CD14-positive monocyte (primary cell): ENCODE measurements at regions not wholly inside any gene's neighbourhood (a gene's known extent, or its start where the extent isn't known, plus 50 kb on each side); places are given as distances from the start of the nearest gene placed in this dataset.

Source experiments
- DNase-seq, 3 donors: peaks; one replicate each; pipeline ENCODE4 v3.0.0-alpha.2; 2011 to 2022
- H2AFZ ChIP-seq: 2 replicates; pipeline ENCODE4 v1.6.0; 2012; ENCODE audit warnings: mild to moderate bottlenecking, low read depth, low read length, inconsistent platforms; ENCODE audit not compliant: insufficient read depth, poor library complexity, severe bottlenecking
- H3K27ac ChIP-seq, 2 donors: 1 replicate in 1 of 2; 2 replicates in 1 of 2; pipeline ENCODE4 v1.5.1; 2012 to 2013; ENCODE audit warnings: low read length in 2 of 2, control low read depth in 1 of 2, inconsistent platforms in 1 of 2, low read depth in 1 of 2, mild to moderate bottlenecking in 1 of 2
- H3K27me3 ChIP-seq, 2 donors: one replicate each; pipeline versions ENCODE4 v1.6.0 to v1.6.1; 2011 to 2013; ENCODE audit warnings: low read length in 2 of 2; ENCODE audit not compliant: control insufficient read depth in 2 of 2, insufficient read depth in 2 of 2
- H3K36me3 ChIP-seq, 2 donors: replicated peaks in 1 of 2; 1 replicate in 1 of 2; 2 replicates in 1 of 2; pipeline versions ENCODE4 v1.5.1 to v1.6.1; 2012 to 2013; ENCODE audit warnings: low read length in 2 of 2, control low read depth in 1 of 2, inconsistent platforms in 1 of 2, mild to moderate bottlenecking in 1 of 2; ENCODE audit not compliant: insufficient read depth in 2 of 2, control insufficient read depth in 1 of 2
- H3K4me1 ChIP-seq, 2 donors: 1 replicate in 1 of 2; 2 replicates in 1 of 2; pipeline versions ENCODE4 v1.5.1 to v1.6.1; 2012 to 2013; ENCODE audit warnings: low read length in 2 of 2, control low read depth in 1 of 2, inconsistent platforms in 1 of 2, mild to moderate bottlenecking in 1 of 2, moderate library complexity in 1 of 2; ENCODE audit not compliant: insufficient read depth in 2 of 2, control insufficient read depth in 1 of 2
- H3K4me2 ChIP-seq: replicated peaks from 2 replicates; pipeline ENCODE3; 2012; ENCODE audit warnings: low read length, moderate library complexity, mild to moderate bottlenecking; ENCODE audit not compliant: poor library complexity, severe bottlenecking; ENCODE audit errors: extremely low read depth
- H3K4me3 ChIP-seq, 3 experiments: fragments of 200-600 bp in 1 of 3; sonication (generic) in 1 of 3; replicated peaks in 1 of 3; 1 replicate in 2 of 3; 2 replicates in 1 of 3; pipeline ENCODE4 v1.5.1; 2011 to 2013; ENCODE audit warnings: low read length in 3 of 3, mild to moderate bottlenecking in 3 of 3, control low read depth in 2 of 3, low read depth in 2 of 3, inconsistent platforms in 1 of 3, moderate library complexity in 1 of 3
- H3K79me2 ChIP-seq: 2 replicates; pipeline ENCODE4 v1.6.0; 2012; ENCODE audit warnings: mild to moderate bottlenecking, control low read depth, inconsistent platforms, low read length, moderate library complexity; ENCODE audit not compliant: insufficient read depth
- H3K9ac ChIP-seq: 2 replicates; pipeline ENCODE4 v1.6.0; 2017; ENCODE audit warnings: low read length, mild to moderate bottlenecking; ENCODE audit not compliant: insufficient read depth, poor library complexity, severe bottlenecking
- H3K9me3 ChIP-seq, 2 donors: replicated peaks in 1 of 2; 1 replicate in 1 of 2; 2 replicates in 1 of 2; pipeline versions ENCODE4 v1.5.1 to v1.6.1; 2012 to 2013; ENCODE audit warnings: low read length in 2 of 2, control low read depth in 1 of 2; ENCODE audit not compliant: control insufficient read depth in 1 of 2, insufficient read depth in 1 of 2
- H4K20me1 ChIP-seq: 2 replicates; pipeline ENCODE4 v1.6.0; 2012; ENCODE audit warnings: mild to moderate bottlenecking, low read length, control low read depth, moderate library complexity; ENCODE audit not compliant: insufficient read depth
- H3K27ac Mint-ChIP-seq, 7 donors: one replicate each; pipeline ENCODE4 v1.8.0; 2020; ENCODE audit warnings: mild to moderate bottlenecking in 7 of 7, mixed read lengths in 7 of 7, moderate library complexity in 6 of 7, inconsistent platforms in 2 of 7
- H3K27me3 Mint-ChIP-seq, 3 donors: one replicate each; pipeline ENCODE4 v1.8.0; 2021 to 2022; ENCODE audit warnings: low read depth in 3 of 3, mild to moderate bottlenecking in 3 of 3, mixed read lengths in 3 of 3, moderate library complexity in 3 of 3, inconsistent platforms in 1 of 3
- H3K36me3 Mint-ChIP-seq, 2 donors: one replicate each; pipeline ENCODE4 v1.8.0; 2020; ENCODE audit warnings: mixed read lengths in 2 of 2, inconsistent platforms in 1 of 2, mild to moderate bottlenecking in 1 of 2
- H3K4me1 Mint-ChIP-seq: one replicate; pipeline ENCODE4 v1.8.0; 2020; ENCODE audit warnings: mild to moderate bottlenecking, mixed read lengths
- H3K4me3 Mint-ChIP-seq, 2 donors: one replicate each; pipeline ENCODE4 v1.8.0; 2020; ENCODE audit warnings: mild to moderate bottlenecking in 2 of 2, mixed read lengths in 2 of 2, moderate library complexity in 1 of 2
- H3K9me3 Mint-ChIP-seq, 7 donors: one replicate each; pipeline ENCODE4 v1.8.0; 2020 to 2022; ENCODE audit warnings: mixed read lengths in 7 of 7, mild to moderate bottlenecking in 6 of 7, moderate library complexity in 6 of 7, inconsistent platforms in 2 of 7
- CTCF ChIP-seq: fragments of 200-600 bp; IDR thresholded peaks from one replicate; pipeline ENCODE4 v1.8.0; 2022; ENCODE audit warnings: antibody characterized with exemption, mild to moderate bottlenecking
- WGBS: methylation state at CpG from one replicate; pipeline ENCODE4 v1.1.5; 2013; ENCODE audit warnings: missing lambda C conversion rate; ENCODE audit not compliant: insufficient coverage; 5-methylcytosine and 5-hydroxymethylcytosine counted together
- intact Hi-C, 2 donors: fragments of 100-400 bp; cut with micrococcal nuclease; formaldehyde crosslinking; loops; one replicate each; pipeline versions ENCODE4 v1.15.0 to v1.15.1; 2023

GRCh38 chr18:1017227-1018058 is 112.8 kb downstream of the ADCYAP1 start:
- no peaks in the 10 kb centered on the region for H3K79me2 ChIP-seq
- Mint-ChIP-seq H3K4me1 (no peaks in the 10 kb centered on the region), H3K27ac (no peak overlapping the region), H3K9me3 (no peaks in the 10 kb centered on the region), H3K36me3 (no peaks in the 10 kb centered on the region), H3K27me3 (peaks cover 0 to 2% (median 0%) of the 10 kb centered on the region in 3 donors), H3K4me3 (no peak overlapping the region)
- H3K4me1 ChIP-seq = no peaks in the 10 kb centered on the region
- H3K9me3 ChIP-seq = no peaks in the 10 kb centered on the region
- no peak overlapping the region for H3K27ac ChIP-seq
- TF ChIP-seq CTCF = no peak
- no peak overlapping the region for H3K4me2 ChIP-seq
- no peak overlapping the region for H2AFZ ChIP-seq
- no peak overlapping the region for H3K9ac ChIP-seq
- intact Hi-C loops = no loop called here
- no peak for DNase-seq
- H3K36me3 ChIP-seq = no peaks in the 10 kb centered on the region
- no peaks in the 10 kb centered on the region for H4K20me1 ChIP-seq
- WGBS = 100% methylated on average over 1 of the region's 8 CpGs
- no peak overlapping the region for H3K4me3 ChIP-seq
- no peaks in the 10 kb centered on the region for H3K27me3 ChIP-seq

- Mint-ChIP-seq H3K9me3 (no peaks in the 10 kb centered on the region), H3K4me1 (no peaks in the 10 kb centered on the region), H3K4me3 (no peak overlapping the region), H3K36me3 (no peaks in the 10 kb centered on the region), H3K27ac (no peak overlapping the region), H3K27me3 (peaks cover 0 to 2% (median 0%) of the 10 kb centered on the region in 3 donors)
- no peak overlapping the region for H3K4me3 ChIP-seq
- no peaks in the 10 kb centered on the region for H3K4me1 ChIP-seq
- WGBS = 100% methylated on average over 5 of the region's 5 CpGs
- no peaks in the 10 kb centered on the region for H3K9me3 ChIP-seq
- intact Hi-C loops = no loop called here
- no peak overlapping the region for H3K27ac ChIP-seq
- H4K20me1 ChIP-seq = no peaks in the 10 kb centered on the region
- H3K79me2 ChIP-seq = no peaks in the 10 kb centered on the region
- no peak overlapping the region for H3K4me2 ChIP-seq
- no peak for TF ChIP-seq CTCF
- H3K27me3 ChIP-seq = no peaks in the 10 kb centered on the region
- no peak overlapping the region for H2AFZ ChIP-seq
- no peak overlapping the region for H3K9ac ChIP-seq
- no peaks in the 10 kb centered on the region for H3K36me3 ChIP-seq
- no peak for DNase-seq
These were observed 113.6 kb downstream of the ADCYAP1 start for GRCh38 chr18:1018181-1018681.
